ENCODE measurements at regions not wholly inside any gene's neighbourhood (a gene's known extent, or its start where the extent isn't known, plus 50 kb on each side); places are given as distances from the start of the nearest gene placed in this dataset.

- H3K27ac ChIP-seq (replicated peaks) = no peak overlapping the region
- TF ChIP-seq POLR2AphosphoS5 (IDR thresholded peaks at IDR 0.05; ENCODE audit: low read depth) = no peak
- TF ChIP-seq REST (IDR thresholded peaks at IDR 0.05; ENCODE audit: insufficient replicate concordance, low read depth) = no peak
- no peak for TF ChIP-seq CTCF (IDR thresholded peaks at IDR 0.05; ENCODE audit: insufficient read depth, low read length)
- TF ChIP-seq GABPA (IDR thresholded peaks at IDR 0.05; ENCODE audit: low read depth) = no peak
- no peak for TF ChIP-seq SPI1 (IDR thresholded peaks at IDR 0.05; ENCODE audit: borderline replicate concordance, low read depth)
- no peak for DNase-seq (ENCODE audit: low read depth in 1 of 2, low spot score in 1 of 2)
- H3K4me3 ChIP-seq (replicated peaks; ENCODE audit: insufficient read depth, low read length) = no peak overlapping the region
- H3K27me3 ChIP-seq (ENCODE audit: insufficient read depth, poor library complexity, severe bottlenecking) = no peaks in the 10 kb centered on the region
Observed at GRCh38 chr13:89307278-89307677, 1636.1 kb downstream of the SLITRK5 start.

- Histone ChIP-seq H3K27ac (replicated peaks) (no peak overlapping the region), H3K4me3 (replicated peaks; ENCODE audit: insufficient read depth, low read length) (no peak overlapping the region), H3K27me3 (ENCODE audit: insufficient read depth, poor library complexity, severe bottlenecking) (no peaks in the 10 kb centered on the region)
- no peak for DNase-seq (ENCODE audit: low read depth in 1 of 2, low spot score in 1 of 2)
- TF ChIP-seq GABPA (IDR thresholded peaks at IDR 0.05; ENCODE audit: low read depth) (no peak), REST (IDR thresholded peaks at IDR 0.05; ENCODE audit: insufficient replicate concordance, low read depth) (no peak), CTCF (IDR thresholded peaks at IDR 0.05; ENCODE audit: insufficient read depth, low read length) (no peak), POLR2AphosphoS5 (IDR thresholded peaks at IDR 0.05; ENCODE audit: low read depth) (no peak), SPI1 (IDR thresholded peaks at IDR 0.05; ENCODE audit: borderline replicate concordance, low read depth) (no peak)
Observed at GRCh38 chr13:89310943-89311672, 1639.9 kb downstream of the SLITRK5 start.

GRCh38 chr13:89315287-89315686 lies 1644.1 kb downstream of the SLITRK5 start:
- DNase-seq (ENCODE audit: low read depth in 1 of 2, low spot score in 1 of 2) = no peak
- TF ChIP-seq GABPA (IDR thresholded peaks at IDR 0.05; ENCODE audit: low read depth) (no peak), SPI1 (IDR thresholded peaks at IDR 0.05; ENCODE audit: borderline replicate concordance, low read depth) (no peak), CTCF (IDR thresholded peaks at IDR 0.05; ENCODE audit: insufficient read depth, low read length) (no peak), POLR2AphosphoS5 (IDR thresholded peaks at IDR 0.05; ENCODE audit: low read depth) (no peak), REST (IDR thresholded peaks at IDR 0.05; ENCODE audit: insufficient replicate concordance, low read depth) (no peak)
- Histone ChIP-seq H3K4me3 (replicated peaks; ENCODE audit: insufficient read depth, low read length) (no peak overlapping the region), H3K27me3 (ENCODE audit: insufficient read depth, poor library complexity, severe bottlenecking) (no peaks in the 10 kb centered on the region), H3K27ac (replicated peaks) (no peak overlapping the region)
